Tongue (tissue), 1 donor: ENCODE measurements at regions not wholly inside any gene's neighbourhood (a gene's known extent, or its start where the extent isn't known, plus 50 kb on each side); places are given as distances from the start of the nearest gene placed in this dataset.

ENCODE experiments used
- DNase-seq: peaks from one replicate; pipeline ENCODE4 v3.0.0-alpha.2; 2015

DNA sequence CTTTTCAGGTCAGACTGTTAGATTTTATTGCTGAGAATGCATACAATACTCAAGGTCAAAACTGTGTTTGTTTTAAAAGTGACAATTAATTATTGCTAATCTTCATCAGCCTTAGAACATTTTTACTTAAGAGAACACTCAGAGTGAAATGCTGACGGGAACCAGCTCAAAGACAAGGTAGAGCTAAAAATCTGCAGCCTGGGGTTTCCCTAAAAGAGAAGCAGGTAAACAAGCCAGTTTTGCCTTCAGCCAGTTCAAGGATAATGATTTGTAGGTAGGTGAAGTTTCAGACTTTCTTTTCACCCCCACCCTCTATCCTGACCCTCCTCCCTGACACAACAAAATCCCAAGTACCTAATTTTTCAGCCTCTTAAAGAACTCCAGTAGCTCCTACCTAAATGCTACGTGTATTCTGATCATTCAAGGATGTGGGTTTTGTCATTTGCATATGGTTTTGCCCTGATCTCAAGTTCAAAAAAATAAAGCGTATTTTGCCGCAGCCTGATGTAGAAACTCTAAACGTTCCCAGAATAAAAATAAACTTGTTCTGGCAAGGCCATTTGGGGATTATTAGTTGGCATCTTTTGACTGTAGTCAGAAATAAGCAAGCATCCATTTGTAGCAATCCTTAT is 407.2 kb downstream of the EFNA5 start:
- no peak for DNase-seq

DNA sequence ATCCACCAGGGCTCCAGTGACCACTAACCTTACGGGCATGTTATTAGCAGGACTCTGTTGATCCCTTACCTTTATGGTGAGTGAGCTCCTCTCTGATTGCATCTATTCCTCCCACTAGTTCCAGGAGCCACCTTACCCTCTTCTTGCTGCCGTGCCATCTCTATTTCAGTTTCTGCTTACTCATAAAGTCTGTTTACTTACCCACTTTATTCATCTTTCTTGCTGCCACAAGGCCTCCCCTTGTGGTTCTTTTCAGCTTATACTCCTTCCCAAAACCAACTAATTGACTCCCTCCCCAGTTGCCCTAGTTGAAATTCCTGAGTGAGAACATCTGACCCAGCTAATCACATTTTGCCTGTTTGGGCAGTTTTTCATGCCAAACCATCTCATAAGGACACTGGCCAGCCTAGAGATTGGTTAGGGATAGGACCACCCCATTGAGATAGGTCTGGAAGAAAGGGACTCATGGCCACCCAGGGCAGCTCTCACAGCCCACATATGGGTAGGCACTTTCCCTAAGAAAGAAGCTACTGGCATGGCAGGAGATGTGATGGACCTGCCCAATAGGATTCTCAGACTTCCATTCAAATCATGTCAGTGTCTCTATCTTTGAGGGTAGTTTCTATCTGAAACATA is 412.7 kb downstream of the EFNA5 start:
- DNase-seq = no peak

DNA sequence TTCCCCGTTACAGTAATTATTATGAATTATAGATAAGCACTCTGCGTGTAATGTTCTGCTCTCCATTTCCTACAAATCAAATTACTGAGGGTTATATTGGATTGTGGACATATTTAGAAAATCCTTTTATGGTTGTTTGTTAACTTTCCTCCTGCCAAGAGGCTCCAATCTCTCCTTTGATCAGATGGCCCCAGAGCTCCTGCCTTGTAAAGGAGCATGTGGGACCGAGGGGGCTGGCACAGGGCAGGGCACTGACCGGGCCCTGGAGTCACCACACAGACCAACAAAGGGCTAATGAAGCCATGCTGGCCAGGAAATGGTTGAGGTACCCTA is 415.9 kb downstream of the EFNA5 start:
- DNase-seq = no peak

DNA sequence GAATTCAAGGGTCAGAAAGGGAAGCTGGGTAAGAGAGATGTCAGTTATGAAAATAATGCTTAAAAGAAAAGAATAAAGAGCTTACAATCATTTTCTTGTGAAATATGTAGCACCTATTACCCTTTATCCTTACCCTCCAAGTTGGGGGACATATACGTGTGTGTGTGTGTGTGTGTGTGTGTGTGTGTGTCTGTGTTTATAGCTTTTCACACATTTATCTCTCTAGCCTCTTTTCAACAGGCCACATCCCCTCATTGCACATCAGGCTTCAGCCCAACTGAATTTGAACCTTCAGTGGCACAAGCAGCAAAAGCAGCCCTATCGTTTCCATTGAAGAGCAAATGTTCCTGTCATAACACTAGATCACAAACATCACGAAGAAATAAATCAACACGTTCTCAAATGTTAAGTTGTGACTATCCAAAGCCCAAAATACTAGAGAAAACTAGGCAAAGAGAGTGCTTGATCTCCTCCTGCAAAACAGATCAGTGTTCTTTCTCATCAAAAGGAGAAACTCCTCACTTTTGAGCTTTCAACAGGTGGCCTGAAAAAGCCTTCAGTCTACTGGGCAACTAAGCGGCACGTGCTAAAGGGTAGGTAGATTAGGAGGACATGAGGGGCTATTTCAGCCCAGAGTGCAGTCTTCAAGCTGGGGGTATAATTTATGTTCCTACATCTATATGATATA is 416.4 kb downstream of the EFNA5 start:
- peak; percentile 13 for DNase-seq

DNA sequence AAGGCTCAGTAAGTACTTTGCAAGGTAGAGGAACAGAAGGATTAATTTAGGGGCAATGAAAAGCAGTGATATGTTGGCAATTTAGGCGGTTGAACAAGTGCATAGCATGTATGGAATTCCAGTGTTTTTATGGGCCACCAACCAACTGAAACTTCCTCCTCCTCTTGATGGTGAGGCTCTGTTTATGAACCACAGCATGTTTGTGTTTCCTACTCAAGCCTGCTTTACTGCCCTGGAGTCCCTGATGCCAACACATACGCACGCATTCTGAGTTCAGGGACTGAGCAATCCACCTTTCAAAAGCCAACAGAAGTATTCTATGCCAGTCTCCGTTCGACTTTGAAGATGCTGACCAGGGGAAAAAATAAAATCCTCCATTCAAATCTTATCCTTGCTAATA is 417.5 kb downstream of the EFNA5 start:
- no peak for DNase-seq

DNA sequence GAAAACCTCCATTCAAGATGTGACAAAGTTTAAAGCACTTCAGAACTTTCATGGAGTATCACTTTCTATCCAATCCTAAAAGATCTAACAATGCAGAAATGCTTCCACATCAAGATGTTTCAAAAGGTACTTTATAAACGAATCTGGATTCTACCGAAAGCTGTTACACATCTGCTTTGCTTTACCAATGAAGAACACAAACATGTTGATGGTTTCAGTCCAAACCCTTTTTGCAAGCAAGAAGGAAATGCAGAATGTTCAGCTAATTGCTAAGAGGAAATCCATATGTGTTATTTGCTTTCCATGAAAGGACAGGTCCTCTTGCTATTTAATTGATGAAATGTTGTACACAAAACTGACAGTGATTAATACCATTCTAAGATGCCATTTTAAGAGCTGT is 419.6 kb downstream of the EFNA5 start:
- peak; percentile 60 for DNase-seq

DNA sequence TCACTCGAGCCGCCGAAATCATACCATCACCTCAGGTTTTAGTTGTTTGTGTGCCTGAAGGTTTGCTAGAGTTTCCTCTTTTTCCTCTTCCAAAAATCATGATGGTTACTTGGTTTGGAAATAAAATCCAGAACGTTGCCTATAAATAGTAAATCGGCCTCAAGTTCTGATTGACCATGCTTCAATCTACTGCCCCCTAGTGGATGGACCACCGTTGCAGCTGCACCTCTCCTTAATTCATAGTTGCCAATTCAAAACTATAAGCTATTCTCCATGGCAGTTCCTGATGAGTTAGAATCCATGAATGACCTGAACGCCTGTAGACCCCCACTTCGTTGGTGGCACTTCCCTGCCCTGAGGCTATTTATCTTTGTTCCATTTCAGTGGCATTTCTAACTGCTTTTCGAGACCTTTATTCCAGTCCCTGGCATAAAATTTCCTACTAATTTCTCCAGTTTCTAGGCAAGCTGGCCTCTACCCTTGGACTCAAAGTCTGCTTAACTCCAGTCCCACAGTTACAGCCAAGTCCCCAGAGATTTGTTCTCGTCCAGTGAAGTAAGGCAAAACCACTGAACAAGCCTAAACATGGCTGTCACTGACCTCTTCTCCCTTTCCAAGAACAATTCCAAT is 422.6 kb downstream of the EFNA5 start:
- DNase-seq = peak; percentile 41

DNA sequence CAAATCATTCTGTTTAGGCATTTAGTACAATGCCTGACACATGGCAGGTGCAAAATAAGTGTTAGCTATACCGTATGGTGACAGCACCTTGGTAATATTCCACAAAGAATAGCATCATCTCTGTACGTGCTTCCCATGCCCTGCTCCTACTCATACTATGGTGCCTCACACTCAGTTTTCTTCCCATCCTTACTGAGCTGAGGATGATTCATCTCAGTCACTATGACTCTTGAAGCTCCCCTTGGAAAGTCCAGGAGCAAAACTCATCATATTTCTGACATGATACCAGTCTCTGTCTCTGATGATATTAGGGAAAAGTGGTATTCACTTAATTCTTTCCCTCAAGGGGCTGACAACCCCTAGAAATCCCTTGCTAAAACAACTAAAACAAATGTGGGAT is 423.3 kb downstream of the EFNA5 start:
- no peak for DNase-seq

DNA sequence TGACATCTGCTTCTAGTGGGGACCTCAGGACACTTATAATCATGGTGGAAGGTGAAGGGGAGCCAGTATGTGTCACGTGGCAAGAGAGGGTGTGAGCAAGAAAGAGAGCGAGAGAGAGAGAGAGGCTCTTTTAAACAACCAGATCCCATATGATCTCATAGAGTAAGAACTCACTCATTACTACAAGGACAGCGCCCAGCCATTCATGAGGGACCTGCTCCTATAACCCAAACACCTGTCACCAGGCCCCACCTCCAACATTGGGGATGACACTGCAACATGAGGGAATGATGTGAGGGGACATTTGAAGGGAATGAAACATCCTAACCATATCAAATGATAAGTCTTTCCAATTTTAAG is 427.5 kb downstream of the EFNA5 start:
- no peak for DNase-seq

DNA sequence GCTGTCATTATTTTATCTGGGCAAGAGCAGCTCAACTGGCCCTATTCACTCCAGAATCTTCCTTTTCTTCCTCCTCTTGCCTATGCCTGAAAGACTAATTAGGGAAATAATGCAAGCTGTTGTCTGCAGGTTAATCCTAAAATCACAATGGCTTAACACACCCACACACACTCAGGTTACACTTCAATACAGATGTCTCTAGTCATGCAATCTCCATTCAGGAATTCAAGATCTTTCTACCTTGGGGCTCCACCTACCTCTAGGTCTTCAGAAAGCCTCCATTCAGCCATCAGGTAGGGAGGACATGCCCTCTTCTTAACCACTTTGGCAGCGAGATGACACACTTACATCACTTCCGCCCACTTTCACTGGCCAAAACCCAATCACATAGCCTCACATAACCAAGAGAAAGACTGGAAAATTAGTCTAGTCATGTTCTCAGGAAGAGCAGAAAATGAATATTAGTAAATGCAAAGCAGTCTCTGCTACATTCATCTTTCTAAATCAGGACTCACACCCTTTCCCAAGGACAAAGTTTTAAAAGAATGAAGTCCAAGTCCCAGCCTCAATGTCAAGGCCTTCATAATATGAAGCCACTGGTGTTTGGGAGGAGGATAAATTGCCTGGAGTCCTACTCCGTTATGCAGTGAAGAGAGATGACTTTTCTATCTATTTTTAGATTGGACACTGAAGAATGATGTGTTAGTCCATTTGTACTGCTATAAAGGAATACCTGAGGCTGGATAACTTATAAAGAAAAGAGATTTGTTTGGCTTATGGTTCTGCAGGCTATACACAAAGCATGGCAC is 428.1 kb downstream of the EFNA5 start:
- no peak for DNase-seq

DNA sequence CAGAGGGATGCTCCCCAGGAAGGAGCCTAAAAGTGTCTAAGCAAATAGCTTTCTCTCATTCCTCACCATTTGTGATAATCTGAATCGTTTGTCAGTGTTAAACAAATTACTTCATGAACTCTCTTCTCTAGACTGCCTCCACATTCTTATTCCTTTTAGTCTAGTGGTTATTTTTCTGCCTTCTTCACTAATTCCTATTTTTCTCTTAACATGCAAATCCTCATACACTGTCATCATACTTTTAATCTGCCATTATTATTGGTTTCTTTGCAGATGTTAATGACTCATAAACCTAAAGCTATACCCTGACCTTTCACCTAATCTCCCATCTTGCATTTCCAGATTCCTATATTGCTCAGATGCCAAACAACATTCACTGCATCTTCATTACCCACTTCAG is 428.9 kb downstream of the EFNA5 start:
- DNase-seq = no peak

DNA sequence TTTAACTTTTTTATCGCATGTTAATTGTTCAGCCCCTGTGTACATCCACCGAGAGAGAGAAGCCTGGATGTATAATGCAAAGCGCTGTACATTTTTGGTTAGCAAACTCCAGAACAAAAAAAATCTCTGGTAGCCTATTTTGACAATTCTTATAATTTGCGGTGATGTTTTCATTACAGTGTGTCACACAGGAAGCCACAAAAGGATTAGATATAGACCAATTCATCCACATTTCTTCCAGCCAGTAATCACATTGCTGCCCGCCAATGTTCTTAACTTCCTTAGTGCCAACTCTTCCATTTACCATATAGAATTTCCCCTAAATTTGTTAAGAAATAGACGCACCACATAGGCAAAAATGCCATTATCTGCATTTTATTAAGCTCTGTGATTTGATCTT is 435.6 kb downstream of the EFNA5 start:
- DNase-seq = no peak

DNA sequence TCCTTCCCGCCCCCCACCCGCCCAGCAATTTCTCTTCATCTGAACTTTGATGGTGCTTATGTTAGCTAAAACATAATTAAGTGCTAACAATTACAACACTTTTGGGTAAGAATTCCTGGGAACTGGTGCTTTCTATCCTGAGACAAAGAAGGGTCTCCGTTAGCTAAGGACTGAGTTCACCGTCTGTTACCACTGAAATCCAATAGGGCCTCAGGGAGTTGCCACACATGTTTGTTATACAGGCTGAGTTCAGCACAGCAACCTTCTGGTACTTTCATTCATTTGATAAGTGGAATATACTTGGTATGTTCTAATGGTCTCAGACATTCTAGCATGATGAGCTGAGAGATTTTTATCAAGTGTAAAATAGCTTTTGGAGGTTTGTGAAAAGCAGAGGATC is 437.9 kb downstream of the EFNA5 start:
- DNase-seq = no peak

DNA sequence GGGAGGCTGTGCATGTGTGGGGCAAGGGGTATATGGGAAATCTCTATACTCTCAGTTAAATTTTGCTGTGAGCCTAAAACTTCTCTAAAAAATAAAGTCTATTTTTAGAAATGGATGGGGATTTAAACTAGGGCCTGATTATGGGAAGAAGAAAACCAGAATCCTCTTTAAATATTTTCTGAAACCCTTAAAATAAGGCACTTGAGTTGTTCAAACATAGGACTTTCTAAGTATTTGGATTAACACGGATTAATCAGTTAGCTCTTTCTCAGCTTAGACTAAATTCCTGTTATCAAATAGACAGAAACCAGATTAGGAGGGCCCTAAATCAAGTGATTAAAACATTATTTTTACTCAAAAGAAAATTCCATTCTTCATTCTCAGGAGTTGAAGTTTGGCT is 438.4 kb downstream of the EFNA5 start:
- DNase-seq = no peak

DNA sequence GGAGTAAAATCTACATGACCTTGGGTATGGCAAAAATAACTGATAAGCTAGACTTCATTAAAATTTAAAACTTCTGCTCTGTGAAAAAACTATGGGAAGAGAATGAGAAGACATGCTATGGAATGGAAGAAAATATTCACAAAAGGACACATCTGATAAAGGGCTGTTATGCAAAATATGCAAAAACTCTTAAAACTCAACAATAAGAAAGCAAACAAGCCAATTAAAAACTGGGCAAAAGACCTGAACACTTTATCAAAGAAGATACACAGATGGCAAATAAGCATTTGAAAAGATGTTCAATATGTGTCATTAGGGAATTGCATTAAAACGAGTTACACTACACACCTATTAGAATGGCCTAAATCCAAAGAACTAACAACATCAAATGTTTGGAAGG is 439.5 kb downstream of the EFNA5 start:
- DNase-seq = no peak

DNA sequence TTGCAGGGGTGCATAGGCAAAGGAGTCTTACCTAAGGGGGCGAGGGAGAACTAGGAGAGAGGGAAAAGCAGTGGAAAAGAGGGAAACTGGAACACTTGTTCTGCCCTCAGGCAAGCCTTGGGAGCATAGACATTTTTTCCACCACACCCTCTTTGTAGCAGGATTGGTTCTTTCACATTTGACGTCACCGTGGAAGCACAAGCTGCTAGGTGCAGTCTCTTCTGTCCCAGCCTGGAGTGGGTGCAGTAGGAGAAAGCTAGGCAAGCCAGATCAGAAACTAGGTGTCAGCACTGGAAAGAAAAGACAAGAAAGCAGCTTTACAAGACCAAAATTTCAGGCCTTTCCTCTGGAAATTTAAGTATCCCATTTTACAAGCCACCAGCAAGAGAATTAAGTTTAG is 440.4 kb downstream of the EFNA5 start:
- DNase-seq = no peak

DNA sequence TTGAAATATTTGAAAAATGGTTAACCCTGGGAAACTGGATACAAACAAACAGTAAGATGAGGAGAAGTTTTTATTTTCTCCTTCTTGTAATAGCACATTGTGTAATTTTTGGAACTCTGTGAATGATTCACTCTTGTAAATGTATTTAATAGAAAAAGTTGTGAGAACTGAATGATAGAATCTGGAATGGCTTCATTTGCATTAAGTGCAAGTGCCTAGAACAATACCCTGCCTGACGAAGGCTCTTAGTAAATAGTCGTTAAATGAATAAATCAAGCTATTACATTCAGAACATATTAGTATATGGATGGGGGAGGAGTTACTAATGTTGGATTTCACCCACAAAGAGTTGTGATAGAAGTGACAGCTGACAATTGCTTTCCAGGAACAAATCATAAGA is 442.5 kb downstream of the EFNA5 start:
- no peak for DNase-seq

DNA sequence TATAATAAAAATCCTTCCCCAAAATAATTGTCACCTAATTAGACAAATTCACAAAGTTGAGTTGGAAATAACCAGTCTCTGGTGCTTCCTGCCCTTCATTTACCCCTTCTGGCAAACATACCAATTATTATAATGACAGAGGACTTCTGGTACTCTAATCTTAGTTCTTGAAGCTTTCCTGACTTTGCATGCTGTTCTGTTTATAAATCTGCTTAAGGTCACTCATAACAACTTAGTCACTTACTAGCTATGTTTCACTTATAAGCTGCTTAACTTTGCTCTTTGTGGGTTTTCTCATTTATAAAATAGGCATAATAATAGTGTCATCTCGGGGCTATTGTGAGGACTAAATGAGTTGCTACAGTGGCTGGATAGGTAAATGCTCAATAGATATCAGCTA is 446.5 kb downstream of the EFNA5 start:
- no peak for DNase-seq

DNA sequence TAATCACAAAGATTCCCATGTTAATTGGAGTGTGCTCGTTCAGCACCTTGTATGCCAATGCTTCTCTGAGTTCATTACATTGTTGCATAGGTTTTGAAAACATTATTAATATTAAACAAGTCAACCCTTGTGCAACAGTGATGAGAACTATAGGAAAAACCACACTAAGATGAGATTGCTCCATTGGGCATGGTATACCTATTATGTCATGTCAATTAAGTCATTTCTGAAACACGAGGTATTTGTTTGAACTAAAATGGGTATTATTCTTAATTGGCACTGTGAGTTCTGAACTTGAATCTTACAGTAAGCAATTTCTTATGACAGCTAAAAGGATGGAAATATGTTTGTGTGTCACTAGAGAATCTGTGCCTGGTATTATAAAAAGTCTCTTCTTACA is 447.7 kb downstream of the EFNA5 start:
- DNase-seq = no peak

DNA sequence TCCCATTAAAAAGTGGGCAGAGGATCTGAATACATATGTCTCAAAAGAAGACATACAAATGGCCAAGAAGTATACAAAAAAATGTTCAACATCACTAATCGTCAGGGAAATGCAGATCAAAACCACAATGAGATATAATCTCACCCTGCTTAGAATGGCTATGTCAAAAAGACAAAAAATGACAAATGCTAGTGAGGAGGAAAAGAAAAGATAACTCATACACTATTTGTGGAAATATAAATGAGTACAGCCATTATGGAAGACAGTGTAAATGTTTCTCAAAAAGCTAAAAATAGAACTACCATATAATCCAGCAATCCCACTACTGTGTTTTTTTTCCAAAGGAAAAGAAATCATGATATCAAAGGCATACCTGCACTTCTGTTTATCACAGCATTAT is 450.7 kb downstream of the EFNA5 start:
- no peak for DNase-seq

DNA sequence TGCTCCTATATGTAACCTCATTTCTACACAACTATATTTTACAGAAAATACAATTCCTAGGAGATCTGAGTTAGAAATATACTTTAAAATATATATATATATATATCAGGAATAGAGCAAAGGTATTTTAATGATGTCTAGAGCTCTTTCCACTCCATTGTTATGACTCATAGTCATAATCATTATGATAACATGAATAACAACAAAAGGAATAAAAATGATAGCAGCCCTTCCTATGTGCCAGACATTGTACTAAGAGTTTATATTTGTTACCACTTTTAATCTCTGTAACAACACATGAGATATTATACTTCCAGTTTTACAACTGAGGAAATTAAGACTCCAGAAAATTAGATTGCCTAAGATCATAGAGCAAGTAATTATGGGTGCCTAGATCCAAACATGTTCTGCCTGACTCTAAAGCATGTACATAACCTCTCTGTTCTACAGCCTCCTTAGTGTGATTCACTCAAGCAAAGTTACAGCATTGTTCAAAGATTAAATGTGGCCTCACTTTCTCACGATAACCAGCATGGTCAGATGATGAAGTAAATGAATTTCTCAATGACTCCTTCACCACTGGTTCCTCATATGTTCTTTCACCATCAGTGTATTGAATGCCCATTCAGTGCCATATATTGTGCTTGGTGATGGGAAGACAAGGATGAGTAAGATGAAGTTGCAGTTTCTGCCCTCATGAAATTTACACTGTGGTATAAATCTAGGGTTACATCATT is 452.1 kb downstream of the EFNA5 start:
- DNase-seq = no peak

DNA sequence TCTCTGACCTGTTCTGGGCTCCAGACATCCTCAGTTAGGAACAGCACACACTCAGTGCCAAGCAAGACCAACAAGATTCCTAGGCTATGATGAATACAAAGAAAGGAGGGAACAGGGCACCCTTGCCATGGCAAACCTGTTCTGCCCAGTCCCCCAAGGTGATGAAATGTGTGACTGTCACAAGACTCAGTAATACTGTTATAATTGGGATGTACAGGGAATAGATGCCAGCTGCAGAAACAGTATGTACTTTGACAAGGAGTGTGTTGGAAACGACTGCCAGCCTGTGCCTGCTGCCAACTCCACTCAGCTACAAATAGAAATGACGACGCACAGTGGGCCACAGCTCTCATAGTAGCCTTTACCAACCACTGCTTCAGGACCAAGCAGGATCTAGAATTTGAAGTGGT is 453.0 kb downstream of the EFNA5 start:
- DNase-seq = peak; percentile 82
